ENCODE measurements at regions not wholly inside any gene's neighbourhood (a gene's known extent, or its start where the extent isn't known, plus 50 kb on each side); places are given as distances from the start of the nearest gene placed in this dataset.

DNA sequence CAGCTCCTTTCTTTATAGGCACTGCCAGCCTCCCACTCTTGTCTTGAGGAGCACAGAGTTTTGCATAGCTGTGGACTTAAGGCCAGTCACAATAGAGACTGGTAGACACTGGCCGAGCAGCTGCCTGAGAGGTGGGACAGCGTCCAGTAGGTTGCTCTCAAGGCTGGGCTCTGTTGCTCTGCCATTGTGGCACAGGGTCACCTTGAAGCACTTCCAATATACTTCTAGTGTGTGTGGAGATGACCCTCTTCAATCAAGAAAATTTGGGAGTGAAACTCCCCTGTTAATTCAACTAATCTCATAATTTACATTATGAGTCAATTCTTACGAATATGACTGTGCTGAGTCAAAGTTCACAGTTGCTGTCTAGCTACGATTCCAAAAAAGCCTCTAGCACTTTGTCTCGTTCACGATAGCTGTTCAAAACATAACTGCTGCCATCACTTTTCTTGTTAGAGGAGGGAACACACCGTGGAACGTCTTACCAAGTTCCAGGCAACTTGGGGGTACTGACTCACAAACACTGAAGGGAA is 636.2 kb downstream of the EPHA4 start:
- CTCF ChIA-PET: no interaction called here

DNA sequence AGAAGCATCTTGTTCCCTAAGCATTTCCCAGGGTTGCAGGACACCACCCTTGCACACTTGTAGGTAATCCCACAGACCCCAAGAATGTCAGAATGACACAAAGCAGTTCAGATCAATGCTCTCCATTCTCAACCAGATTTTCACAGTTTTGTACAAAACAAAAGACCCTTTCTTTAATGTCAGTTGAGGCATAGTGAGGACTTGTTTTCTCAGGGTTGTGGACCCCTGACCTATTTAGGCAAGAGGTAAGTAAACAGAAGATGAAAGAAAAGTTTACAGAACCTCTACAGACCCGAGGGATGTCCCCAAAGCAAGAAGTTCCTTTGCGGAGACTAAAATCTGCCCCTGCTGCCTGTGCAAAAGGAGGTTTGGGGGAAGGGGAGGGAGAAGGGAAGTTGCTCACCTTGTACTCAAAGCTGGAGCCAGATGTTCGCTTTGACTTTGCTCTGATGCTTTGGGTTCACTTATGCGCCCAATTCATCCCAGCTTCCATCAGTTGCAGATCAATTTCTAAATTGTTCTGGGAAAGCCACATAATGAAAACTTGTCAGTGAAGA is 635.4 kb downstream of the EPHA4 start:
- TF ChIP-seq, protein P1, sequence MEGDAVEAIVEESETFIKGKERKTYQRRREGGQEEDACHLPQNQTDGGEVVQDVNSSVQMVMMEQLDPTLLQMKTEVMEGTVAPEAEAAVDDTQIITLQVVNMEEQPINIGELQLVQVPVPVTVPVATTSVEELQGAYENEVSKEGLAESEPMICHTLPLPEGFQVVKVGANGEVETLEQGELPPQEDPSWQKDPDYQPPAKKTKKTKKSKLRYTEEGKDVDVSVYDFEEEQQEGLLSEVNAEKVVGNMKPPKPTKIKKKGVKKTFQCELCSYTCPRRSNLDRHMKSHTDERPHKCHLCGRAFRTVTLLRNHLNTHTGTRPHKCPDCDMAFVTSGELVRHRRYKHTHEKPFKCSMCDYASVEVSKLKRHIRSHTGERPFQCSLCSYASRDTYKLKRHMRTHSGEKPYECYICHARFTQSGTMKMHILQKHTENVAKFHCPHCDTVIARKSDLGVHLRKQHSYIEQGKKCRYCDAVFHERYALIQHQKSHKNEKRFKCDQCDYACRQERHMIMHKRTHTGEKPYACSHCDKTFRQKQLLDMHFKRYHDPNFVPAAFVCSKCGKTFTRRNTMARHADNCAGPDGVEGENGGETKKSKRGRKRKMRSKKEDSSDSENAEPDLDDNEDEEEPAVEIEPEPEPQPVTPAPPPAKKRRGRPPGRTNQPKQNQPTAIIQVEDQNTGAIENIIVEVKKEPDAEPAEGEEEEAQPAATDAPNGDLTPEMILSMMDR (IDR thresholded peaks at IDR 0.05): no peak
- H3K4me3 Mint-ChIP-seq: no peak overlapping the region
- intact Hi-C loops (cut with micrococcal nuclease): no loop called here
- no peaks in the 10 kb centered on the region for H3K9me3 Mint-ChIP-seq
- H3K36me3 Mint-ChIP-seq (ENCODE audit: low read depth): no peaks in the 10 kb centered on the region
- CTCF ChIA-PET: no interaction called here
- H3K27me3 Mint-ChIP-seq: peaks cover 2% of the 10 kb centered on the region
- POLR2A ChIA-PET: no interaction called here
- ATAC-seq (ENCODE audit: low read depth) (no peak), DNase-seq (no peak)
- no peaks in the 10 kb centered on the region for H3K4me1 Mint-ChIP-seq
- H3K27ac Mint-ChIP-seq: no peak overlapping the region

More for the DNA sequence above, 636.2 kb downstream of the EPHA4 start:
- Mint-ChIP-seq H3K4me3 (no peak overlapping the region), H3K27me3 (peaks cover 2% of the 10 kb centered on the region), H3K4me1 (no peaks in the 10 kb centered on the region), H3K27ac (no peak overlapping the region), H3K9me3 (no peaks in the 10 kb centered on the region), H3K36me3 (ENCODE audit: low read depth) (no peaks in the 10 kb centered on the region)
- no peak for DNase-seq
- no peak for ATAC-seq (ENCODE audit: low read depth)
- TF ChIP-seq, protein P1 (IDR thresholded peaks at IDR 0.05): no peak
- POLR2A ChIA-PET: no interaction called here
- intact Hi-C loops (cut with micrococcal nuclease): no loop called here

DNA sequence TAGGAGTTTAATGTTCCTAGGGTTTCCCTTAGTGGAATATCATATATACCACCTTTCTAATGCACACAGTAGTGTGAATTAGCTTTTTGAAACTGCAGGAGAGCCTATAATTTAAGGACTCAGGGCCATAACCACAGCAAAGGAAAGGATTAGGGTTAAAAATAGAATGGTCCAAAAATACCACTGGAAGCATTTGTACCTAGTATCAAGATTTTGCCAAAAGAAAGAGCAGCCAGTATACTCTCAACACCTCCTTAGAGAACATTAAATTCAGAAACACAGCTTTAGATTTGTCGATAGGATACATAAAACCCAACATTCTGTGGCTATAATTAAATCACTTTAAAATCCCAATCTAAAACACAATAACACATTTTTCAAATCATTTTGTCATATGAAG is 634.9 kb downstream of the EPHA4 start:
- TF ChIP-seq, protein P1 (IDR thresholded peaks at IDR 0.05): no peak
- ChIA-PET POLR2A (no interaction called here), CTCF (no interaction called here)
- no peaks in the 10 kb centered on the region for H3K9me3 Mint-ChIP-seq
- DNase-seq (no peak), ATAC-seq (ENCODE audit: low read depth) (no peak)
- H3K36me3 Mint-ChIP-seq (ENCODE audit: low read depth): no peaks in the 10 kb centered on the region
- H3K27me3 Mint-ChIP-seq: peaks cover 2% of the 10 kb centered on the region
- no peak overlapping the region for H3K27ac Mint-ChIP-seq
- no peaks in the 10 kb centered on the region for H3K4me1 Mint-ChIP-seq
- intact Hi-C loops (cut with micrococcal nuclease): no loop called here
- H3K4me3 Mint-ChIP-seq: no peak overlapping the region

DNA sequence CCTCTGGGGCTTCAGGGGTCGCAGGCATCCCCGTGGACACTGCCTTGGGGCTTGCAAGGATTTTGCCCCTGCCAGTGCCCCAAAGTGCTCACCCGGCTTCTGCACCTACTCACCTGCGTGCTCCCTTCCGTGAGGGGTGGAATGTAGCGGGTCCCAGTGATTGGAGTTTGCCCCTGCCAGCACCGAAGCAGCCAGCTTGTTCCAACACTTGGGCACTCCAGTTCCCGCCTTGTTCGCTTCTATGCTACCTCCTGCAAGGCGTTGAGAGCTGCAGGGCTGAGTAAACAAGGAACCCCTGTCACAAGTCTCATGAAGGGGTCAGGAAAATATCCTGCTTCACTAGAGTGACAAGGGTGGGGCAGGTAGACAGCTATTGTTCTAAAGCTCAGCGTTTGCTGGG is 631.5 kb downstream of the EPHA4 start:
- intact Hi-C loops (cut with micrococcal nuclease): no loop called here
- Mint-ChIP-seq H3K4me1 (no peaks in the 10 kb centered on the region), H3K27ac (no peak overlapping the region), H3K27me3 (peaks cover 2% of the 10 kb centered on the region), H3K36me3 (ENCODE audit: low read depth) (no peaks in the 10 kb centered on the region), H3K4me3 (no peak overlapping the region), H3K9me3 (no peaks in the 10 kb centered on the region)
- ATAC-seq (ENCODE audit: low read depth): no peak
- TF ChIP-seq, protein P1 (IDR thresholded peaks at IDR 0.05): no peak
- CTCF ChIA-PET: no interaction called here
- DNase-seq: no peak
- POLR2A ChIA-PET: no interaction called here

DNA sequence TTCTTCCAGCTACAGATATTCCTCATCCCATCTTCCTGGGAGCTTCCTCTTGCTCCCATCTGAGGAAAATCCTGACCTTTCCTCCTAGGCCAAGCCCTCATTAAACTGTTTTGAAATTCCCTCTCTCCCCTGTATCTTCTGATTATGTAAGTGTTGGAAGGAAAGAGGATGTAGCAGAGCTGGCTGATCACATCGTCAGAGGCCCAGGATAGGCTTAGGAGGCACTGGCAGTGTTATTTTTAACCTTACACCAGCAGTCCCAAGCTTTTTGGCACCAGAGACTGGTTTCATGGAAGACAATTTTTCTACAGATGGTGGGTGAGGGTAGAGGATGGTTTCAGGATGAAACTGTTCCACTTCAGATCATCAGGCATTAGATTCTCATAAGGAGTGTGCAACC is 630.4 kb downstream of the EPHA4 start:
- Mint-ChIP-seq H3K27me3 (no peaks in the 10 kb centered on the region), H3K4me1 (no peaks in the 10 kb centered on the region), H3K9me3 (no peaks in the 10 kb centered on the region), H3K27ac (no peak overlapping the region), H3K4me3 (no peak overlapping the region), H3K36me3 (ENCODE audit: low read depth) (no peaks in the 10 kb centered on the region)
- ChIA-PET CTCF (no interaction called here), POLR2A (no interaction called here)
- intact Hi-C loops (cut with micrococcal nuclease): no loop called here
- no peak for DNase-seq
- TF ChIP-seq, protein P1 (IDR thresholded peaks at IDR 0.05): no peak
- ATAC-seq (ENCODE audit: low read depth): no peak
